Stimulated activated CD8-positive, alpha-beta memory T cell treated with anti-CD3 and anti-CD28 coated beads, Interleukin-2, amount 100 ng/mL, for 1 hour (primary cell): ENCODE measurements at regions not wholly inside any gene's neighbourhood (a gene's known extent, or its start where the extent isn't known, plus 50 kb on each side); places are given as distances from the start of the nearest gene placed in this dataset.
"Not testable (repeated sequence)": the region's sequence is repeated elsewhere in the genome, so short reads cannot be mapped to it uniquely, and the experiment has no call there.

ENCODE experiments used
- DNase-seq, 2 donors: peaks; one replicate each; pipeline ENCODE4 v3.0.0-alpha.2; 2020; ENCODE audit warnings: low read depth in 2 of 2

DNA sequence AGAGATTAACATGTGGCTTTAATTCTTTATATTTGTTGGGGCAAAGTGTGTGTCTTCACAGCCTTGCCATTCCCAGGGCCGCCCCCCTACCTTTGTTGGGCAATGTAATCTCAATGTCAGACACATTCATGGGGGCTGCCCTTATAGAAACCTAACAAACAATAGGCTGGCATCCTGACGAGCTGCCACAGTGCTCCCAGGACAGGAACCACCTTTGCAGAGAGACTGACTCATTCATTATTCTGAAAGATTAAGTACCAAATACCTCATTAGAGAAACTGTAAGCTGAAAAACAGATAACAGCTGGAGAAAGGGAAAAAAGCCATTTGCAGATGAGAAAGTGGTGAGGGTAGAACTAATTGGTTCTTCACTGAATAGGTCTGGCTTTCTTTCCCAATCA, 1587.5 kb upstream of the PIK3C3 start:
- no peak for DNase-seq

DNA sequence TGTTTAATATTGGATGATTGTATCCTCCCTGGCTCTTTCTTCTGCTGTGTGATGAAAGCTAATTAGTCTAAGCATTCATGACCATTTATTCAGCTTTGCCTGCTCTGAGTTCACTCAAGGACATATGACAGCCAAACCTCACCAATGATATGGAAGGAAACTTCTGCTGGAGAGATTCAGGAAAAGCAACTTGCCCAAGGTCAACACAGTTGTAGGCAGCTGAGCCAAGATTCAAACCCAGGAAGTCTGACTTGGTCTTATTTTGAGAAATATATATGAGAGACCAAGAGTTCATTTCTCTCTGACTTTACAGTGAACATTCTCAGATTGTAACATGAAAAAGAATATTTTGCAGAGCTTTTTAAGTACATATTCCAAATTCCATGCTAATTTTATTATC, 1588.5 kb upstream of the PIK3C3 start:
- DNase-seq = no peak

DNA sequence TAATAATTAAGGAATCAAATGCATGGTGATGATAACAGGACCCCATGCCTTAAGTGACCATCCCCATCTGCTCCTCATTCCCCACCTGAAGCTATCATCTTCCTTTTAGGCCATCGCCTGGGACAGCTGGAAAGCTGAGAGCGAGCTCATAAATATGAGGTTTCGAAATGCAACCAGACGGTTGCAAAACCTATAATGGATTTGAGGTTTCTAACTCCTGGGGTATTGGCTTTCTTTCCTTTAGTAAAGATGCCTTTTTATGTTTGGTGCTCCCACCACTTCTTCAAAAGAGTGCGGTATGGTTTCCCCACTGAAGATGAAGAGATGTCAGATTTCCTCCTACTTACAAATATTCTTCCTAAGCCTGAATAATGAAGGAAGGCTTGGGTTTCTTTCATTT, 1589.5 kb upstream of the PIK3C3 start:
- DNase-seq = no peak

DNA sequence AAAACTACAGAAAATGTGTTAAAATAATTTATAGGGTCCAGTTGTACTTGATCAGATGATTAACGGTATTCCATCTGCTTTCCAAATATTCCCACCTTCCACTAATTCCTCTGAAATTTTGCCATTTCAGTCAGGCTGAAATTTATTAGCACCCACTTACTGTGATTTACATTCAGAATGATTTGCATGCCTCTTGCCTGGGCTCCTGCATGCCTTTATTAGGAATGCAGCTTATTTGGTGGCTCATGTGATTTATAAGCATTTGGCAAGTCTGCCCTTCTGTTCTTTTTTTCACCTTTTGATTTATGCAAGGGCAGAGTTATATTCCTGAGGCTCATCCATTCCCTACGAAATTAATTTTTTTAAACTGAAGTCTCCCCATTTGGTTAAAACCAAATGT, 1594.5 kb upstream of the PIK3C3 start:
- no peak for DNase-seq

DNA sequence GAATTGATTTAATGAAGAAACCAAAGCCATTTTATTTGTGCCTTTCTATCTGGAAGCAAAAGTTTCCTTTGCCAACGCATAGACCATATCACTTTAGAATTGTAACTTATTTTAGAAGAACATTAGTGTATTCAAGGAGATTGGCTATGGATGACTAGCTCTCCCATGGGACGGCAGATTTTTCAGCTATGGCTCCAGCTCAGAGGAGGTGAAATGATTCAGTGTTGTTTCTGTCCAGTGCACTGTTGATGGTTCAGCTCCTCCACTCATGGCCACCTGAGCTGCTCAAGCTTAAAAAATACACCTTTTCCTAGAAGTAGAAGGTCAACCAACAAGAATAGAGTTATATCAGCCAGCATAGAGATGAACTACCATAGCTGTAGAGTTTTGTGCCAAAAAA, 1597.5 kb upstream of the PIK3C3 start:
- no peak for DNase-seq

DNA sequence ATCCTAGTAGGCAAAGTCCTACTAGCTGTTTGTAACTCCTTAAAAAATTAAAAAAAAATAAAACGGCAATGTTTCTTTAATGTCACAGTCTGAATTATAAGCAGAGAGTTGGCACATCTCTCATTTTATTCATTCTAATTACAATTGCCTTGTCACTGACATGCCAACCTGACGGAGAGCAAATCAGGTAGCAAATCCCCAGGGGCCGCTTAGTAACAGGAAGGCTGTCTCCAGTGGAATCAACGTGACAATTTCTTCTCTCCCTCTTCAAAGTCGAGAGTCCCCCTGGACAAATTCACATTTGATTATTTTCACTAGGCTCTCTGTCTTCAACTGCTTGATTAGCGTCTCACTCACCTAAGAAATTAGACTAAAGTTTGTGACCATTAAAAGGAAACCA, 1598.9 kb upstream of the PIK3C3 start:
- no peak for DNase-seq

DNA sequence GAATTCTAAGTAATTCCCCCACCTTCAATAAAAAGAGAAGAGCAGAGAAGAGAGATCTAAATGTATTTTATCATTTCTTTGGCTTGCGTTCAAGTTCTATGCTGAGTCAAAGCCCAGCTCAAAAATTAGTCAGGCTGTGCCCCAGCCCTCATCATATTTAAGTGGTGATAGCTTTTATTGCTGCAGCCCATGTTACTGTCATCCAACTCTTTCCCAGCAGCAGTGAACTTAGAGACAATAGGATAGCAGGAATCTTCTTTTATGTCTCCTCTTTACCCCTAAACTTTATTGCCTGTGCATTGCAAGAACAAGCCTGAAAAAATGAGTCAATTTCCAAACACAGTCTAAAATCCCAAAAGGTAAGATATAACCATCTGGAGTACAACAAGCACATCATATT, 1599.3 kb upstream of the PIK3C3 start:
- no peak for DNase-seq

DNA sequence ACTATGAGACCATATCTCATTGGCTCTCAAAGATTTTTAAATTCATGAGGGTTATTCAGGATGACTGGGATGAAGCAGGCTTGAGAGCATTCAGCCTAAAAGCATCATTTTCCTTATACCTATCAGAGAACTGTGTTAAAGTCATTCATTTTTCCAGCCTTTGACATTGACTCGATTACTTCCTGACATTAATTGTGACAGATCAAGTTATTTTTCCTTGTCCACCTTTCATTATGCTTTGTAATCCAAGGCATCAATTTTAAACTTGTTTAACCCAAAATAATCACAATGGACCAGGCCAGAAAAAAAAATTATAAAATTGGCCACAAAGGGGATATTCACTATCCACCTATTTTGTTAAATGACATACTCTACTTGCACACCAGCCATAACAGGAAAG, 1606.8 kb upstream of the PIK3C3 start:
- no peak for DNase-seq

DNA sequence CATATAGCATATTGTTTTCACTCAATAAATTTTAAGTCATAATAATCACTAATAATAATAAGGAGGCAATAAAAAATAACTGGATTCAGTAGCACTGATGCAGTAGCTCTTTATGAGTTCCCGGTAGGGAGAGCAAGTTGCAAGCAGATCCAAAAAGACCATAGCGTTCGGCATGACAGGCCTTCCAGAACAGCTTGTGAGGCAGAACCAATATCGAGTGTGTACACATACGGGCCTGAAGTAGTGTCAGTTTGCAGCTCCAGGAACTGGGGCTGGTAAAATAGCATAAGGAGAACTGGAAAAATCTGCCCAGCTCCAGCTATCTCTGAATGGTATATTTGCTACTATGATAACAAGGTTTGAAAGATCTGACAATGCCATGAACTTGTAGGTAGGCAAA, 1607.8 kb upstream of the PIK3C3 start:
- no peak for DNase-seq

DNA sequence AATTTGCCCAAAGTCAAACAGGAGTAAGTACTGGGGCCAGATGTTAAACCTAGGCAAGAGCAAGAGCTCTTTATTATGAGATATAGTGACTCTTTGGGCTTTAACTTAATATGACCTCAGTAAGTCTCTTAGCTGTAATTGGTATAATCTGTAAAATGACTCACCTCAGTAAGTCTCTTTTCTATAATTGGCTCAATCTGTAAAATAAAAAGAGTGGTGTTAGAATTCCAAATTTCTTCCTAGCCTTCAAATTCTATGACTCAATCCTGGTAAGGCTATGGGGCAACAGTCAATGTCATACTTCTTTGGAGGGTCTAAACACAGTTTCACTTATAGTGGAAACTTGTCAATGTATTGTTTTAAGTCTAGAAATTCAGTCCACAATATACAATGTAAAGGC, 1608.9 kb upstream of the PIK3C3 start:
- DNase-seq = no peak

DNA sequence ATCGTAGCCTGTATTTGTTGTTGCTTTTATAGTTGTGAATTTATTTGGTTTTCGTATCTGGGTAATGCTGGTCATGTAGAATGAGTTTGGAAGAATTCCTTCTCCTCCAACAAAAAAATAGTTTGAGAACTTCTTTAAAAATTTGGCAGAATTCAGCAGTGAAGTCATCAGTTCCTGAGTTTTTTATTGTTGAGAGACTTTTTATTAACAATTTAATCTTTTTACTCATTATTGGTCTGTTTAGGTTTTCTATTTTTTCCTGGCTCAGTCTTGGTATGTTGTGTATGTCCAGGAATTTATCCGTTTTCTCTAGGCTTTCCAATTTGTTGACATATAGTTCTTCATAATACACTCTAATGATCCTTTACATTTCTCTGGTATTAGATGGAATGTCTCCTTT, 1613.3 kb upstream of the PIK3C3 start:
- DNase-seq = no peak

DNA sequence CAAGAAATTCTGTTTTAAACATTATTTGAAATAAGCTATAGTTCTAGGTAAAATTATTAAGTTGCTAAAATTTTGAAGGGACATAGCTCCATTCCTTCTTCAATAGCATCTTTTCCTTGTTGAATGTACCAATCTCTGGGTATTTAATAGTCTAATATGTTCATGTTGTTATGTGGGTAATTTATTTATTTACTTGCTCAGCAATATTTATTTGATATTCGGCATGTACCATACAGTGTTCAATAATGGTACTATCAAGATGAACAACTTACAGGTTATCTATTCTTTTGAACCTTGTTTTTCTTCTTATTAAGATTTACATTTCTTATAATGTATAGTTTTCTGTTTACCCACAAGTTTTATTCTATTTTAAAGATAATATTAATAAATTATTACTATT, 1616.8 kb upstream of the PIK3C3 start:
- DNase-seq = no peak

DNA sequence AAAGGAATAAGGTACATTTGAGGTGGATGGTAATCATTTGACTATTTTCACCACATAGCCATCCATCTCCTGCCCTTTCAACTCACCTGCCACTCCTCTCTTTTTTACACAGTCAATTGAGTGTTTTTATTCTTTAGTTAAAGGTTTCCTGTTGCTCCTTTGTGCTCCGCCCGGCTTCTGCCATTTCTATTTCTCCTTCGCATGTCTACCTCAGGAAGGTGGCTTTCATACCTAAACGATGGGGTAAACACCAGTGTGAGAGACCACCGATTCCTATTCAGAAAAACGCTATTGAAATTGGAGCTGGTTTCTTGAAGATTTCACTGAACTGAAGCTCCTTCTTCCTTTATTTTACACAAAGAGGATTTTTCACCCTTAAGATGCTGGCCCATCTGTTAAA, 1628.0 kb upstream of the PIK3C3 start:
- DNase-seq = no peak

DNA sequence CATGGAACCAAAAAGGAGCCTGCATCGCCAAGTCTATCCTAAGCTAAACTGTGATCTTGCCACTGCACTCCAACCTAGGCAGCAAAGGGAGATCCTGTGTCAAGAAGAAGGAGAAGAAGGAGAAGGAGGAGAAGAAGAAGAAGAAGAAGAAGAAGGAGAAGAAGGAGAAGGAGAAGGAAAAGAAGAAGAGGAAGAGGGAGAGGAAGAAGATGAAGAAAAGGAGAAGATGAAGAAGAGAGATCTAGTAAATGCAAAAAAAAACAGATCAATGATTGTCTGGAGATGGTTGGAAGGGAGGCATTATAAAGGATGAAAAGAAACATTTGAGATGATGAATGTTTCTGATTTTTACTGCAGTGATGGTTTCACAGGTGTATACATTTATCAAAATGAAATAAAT, 1629.0 kb upstream of the PIK3C3 start:
- DNase-seq = no peak

DNA sequence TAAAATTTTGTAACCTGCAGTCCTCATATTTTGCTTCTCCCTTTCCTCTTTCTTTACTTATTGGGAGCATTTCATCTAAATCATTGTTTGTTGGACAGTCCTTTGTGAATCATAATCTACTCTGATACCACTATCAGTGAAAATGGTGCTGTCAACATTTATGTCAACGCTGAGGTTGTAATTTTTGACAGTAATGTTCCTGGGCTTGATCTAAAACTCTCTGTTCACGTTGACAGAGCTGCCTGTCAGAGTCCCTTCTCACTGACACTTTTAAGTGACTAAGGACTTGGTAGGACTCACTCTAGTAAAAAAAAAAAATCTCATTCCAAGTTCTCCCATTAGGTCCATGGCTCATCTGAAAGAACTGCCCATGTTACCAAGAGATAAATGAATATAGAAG, 1640.8 kb upstream of the PIK3C3 start:
- DNase-seq = no peak

DNA sequence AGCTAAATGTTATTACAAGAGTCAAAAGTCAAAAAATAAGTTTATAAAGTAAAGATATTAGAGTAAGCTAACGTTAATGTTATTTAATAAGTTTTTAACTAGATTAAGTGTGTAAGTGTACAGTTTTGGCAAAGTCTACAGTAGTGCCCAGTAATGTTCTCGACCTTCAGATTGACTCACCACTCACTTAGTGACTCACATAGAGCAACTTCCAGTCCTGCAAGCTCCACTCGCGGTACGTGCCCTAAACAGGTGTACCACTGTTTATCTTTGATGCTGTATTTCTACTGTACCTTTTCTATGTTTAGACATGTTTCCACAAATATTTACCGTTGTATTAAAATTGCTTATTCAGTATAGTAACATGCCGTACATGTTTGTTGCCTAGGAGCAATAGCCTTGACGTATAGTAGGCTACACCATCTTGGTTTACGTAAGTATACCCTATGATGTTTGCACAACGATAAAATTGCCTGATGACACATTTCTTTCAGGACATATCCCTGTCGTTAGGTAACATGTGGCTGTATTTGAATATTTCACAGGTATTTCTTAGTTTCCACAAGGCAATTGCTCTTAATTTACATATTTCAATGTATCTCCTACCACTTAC, 1641.9 kb upstream of the PIK3C3 start:
- no peak for DNase-seq

DNA sequence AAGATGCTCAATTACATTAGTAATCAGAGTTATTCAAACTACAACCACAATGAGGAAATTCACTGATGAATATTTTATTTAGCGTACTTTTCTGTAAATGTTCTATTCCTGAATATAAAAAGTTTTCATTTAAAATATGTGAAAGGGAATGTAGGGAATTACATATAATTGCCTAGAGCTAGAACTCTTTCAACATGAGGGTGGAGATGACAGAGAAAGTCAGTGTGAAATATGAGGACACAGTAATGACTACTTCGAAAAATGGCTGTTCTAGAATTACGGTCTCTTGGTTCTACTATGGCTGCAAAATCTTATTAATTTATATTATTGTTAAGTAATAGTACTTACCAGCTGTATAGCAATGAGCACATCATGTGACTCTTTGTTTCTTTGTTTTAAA, 1647.4 kb upstream of the PIK3C3 start:
- DNase-seq = no peak

DNA sequence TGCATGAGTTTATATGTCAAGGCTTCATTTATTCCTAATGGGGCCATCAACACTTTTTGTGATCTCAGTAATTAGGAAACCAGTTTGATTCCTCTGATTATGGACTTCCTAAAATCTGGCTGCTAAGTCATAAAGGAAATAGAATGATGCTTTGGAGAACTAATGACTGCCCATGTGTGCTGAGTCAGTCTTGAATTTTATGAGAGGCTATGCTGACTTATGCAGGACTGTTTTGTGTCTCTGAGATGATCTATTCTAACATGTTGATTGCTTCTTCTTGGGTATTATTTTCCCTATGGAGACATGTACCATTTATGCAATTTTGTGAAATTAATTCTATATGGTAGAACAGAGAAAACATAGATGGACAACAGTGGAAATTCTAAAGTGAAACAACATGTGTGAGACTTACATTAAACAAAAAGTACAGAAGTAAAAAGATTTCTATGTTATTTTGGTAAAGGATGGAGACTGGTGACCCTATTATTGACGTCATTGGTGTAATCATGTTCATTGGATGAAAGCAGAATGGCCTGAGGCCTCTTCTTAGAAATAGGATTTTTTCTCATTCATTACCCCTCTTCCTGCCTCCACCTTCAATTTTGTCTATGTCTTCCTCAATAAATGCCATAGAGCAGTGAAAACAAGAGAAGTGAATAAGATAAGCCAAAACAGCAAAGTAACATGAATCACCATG, 1658.2 kb upstream of the PIK3C3 start:
- no peak for DNase-seq

DNA sequence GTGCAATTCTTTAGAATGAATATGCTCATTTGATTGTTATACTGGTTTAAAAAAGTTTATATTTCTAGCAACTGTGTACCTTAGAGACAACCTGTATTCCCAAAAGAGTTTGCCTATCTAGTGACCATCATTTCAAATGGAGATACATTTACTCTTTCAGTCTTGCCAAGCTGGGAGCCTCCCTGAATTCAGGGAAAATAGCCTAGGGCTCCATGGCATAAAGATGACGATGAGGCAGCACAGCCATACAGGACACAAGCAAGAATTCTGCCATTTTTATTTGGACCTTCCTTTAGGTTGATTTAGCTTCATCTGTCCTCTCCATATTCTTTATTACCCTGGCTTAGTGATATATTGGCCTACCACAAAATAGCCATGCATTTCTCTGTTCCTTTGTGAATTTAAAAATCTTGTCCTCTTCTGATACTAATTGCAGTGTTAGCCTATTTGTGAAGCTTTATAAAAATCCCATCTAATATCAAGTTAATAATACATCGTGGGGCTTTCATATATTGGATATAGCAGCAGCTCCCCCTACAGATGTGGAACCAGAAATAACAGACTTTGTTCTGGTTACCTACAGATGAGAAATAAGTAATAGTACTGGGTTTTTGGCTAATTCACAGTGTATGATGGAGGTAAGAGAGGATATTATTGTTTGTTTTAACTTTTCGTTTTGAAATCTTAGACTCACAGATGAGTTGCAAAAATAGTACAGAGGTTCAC, 1661.9 kb upstream of the PIK3C3 start:
- DNase-seq = no peak

DNA sequence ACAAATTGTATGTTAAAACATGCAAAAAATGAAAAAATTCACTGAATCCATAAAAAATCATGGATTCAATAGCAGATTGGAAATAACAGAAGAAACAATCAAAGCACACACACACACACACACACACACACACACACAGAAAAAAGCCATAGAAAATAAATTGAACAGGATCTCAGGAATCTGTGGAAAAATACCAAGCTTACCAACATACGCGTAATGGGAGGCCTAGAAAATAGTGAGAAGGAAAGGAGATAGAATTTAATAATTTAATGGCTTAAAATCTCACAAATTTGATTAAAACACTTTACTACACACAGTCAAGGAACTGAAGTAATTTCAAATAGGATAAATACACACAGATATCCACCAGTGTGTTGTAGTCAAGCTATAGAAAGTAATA, 1671.5 kb upstream of the PIK3C3 start:
- DNase-seq = no peak

DNA sequence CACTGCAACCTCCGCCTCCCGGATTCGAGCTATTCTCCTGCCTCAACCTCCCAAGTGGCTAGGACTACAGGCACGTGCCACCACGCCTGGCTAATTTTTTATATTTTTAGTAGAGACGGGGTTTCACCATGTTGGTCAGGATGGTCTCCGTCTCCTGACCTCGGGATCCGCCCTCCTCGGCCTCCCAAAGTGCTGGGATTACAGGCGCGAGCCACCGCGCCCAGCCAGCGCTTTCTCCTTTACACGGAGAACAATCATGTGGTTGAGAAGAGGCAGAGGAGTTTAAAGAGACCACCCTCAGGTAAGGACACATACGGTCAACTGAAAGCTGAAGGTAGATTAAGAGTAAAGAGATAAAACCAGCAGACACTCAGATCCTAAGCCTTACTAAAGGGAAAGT, 1673.7 kb upstream of the PIK3C3 start:
- not testable (repeated sequence) for DNase-seq

DNA sequence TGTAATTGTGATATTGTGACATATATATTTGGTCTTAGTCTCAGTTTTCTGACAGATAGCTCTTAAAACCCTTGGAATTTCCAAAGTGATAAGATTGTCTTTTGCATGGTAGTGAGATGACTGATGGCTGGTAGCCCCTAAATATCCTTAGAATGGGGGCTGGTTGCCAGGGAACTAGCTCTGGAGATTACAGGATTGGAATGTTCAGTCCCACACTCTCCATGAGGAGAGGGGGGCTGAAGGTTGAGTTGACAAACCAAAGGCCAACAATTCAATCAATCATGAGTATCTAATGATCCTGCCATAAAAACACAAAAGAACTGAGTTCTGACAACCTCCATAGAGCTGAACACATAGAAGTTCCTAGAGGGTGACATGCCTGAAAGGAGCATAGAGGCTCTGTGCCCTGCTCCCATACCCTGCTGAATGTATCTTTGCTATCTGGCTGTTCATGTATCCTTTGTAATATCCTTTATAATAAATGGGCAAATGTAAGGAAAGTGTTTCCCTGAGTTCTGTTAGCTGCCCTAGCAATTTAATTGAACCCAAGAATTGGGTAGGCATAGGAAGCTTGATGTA, 1680.3 kb upstream of the PIK3C3 start:
- DNase-seq = no peak

DNA sequence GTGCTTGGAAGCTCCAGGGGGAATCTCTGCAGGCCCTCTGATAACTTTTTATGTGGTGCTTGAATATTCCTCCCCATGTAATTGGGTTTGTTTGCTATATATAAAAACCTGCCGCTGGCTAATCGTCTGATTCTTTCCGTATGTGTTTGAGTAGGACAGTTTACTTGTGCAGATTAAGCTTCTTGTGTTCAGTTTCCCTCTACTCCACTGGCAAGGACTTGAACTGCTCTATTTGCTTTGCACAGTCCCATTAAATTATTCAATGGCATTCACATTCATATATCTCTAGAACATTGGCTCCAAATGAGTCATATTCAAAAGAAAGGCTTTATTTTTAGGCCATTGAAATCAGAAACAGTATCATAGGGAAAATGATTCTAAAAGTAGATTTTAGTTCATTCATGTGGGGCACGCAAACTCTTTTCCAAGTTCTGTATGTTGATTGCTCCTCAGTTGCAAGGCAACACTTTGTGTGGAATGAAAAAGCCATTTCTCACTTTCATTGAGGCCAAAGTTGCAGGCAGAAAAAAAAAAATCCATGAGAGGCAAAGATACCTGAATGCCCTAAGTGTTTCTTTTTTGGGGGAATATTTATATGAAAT, 1682.3 kb upstream of the PIK3C3 start:
- DNase-seq = no peak
